Endothelial cell of umbilical vein (primary cell): ENCODE measurements at regions not wholly inside any gene's neighbourhood (a gene's known extent, or its start where the extent isn't known, plus 50 kb on each side); places are given as distances from the start of the nearest gene placed in this dataset.

Experiments used
- BruUV-seq: library from RNA; stranded (reverse); fragments of 400-500 nt; replicated peaks from 2 replicates; lab custom pipeline; 2021; lab: Mats Ljungman, UMichigan
- CTCF ChIA-PET: fragments of 300-600, 350-600 bp; sonication (Branson Sonifier 250); formaldehyde crosslinking; loops from one replicate; lab custom pipeline; 2021; ENCODE audit warnings: antibody characterized with exemption, inconsistent platforms; lab: Charles Lee
- POLR2A ChIA-PET: fragments of 300-600, 350-600 bp; sonication (Branson Sonifier 250); formaldehyde crosslinking; loops from one replicate; lab custom pipeline; 2021; ENCODE audit warnings: antibody characterized with exemption, inconsistent platforms; lab: Charles Lee
- DNase-seq: peaks from one replicate; pipeline ENCODE4 v3.0.0-alpha.2; 2011; ENCODE audit warnings: low read depth, low spot score
- FAIRE-seq: peaks from 2 replicates; lab custom pipeline; 2011; peaks lifted over from hg19 to GRCh38; lab: Jason Lieb, UNC
- H2AFZ ChIP-seq: 2 replicates; pipeline ENCODE4 v1.6.0; 2012; ENCODE audit warnings: low read depth, low read length, control low read depth, inconsistent platforms
- H3K27ac ChIP-seq: 2 replicates; pipeline ENCODE4 v1.5.1; 2011; ENCODE audit warnings: low read depth, mild to moderate bottlenecking, control low read depth, low read length, moderate library complexity; ENCODE audit not compliant: insufficient read depth
- H3K27me3 ChIP-seq, 2 experiments: 2 replicates each; pipeline versions ENCODE4 v1.6.0 to v1.6.1; 2011; ENCODE audit warnings: low read length in 2 of 2, mixed read lengths in 1 of 2; ENCODE audit not compliant: control insufficient read depth in 2 of 2, insufficient read depth in 2 of 2
- H3K36me3 ChIP-seq, 2 experiments: 2 replicates in 1 of 2; 3 replicates in 1 of 2; pipeline ENCODE4 v1.5.1; 2011; ENCODE audit warnings: low read length in 2 of 2, mild to moderate bottlenecking in 1 of 2, moderate library complexity in 1 of 2; ENCODE audit not compliant: control insufficient read depth in 2 of 2, insufficient read depth in 2 of 2; ENCODE audit errors: extremely low read depth in 1 of 2
- H3K4me1 ChIP-seq: 3 replicates; pipeline ENCODE4 v1.5.1; 2011; ENCODE audit warnings: mild to moderate bottlenecking, low read length; ENCODE audit not compliant: control insufficient read depth, insufficient read depth; ENCODE audit errors: extremely low read depth
- H3K4me2 ChIP-seq: 2 replicates; pipeline ENCODE4 v1.6.1; 2011; ENCODE audit warnings: low read length, control low read depth, mixed read lengths; ENCODE audit not compliant: insufficient read depth
- H3K4me3 ChIP-seq, 3 experiments: fragments of 200-600 bp in 1 of 3; sonication (generic), shearing (Covaris generic) in 1 of 3; replicated peaks in 1 of 3; 2 replicates each; pipeline ENCODE4 v1.5.1; 2011 to 2016; ENCODE audit warnings: control low read depth in 3 of 3, low read length in 3 of 3, mild to moderate bottlenecking in 2 of 3, inconsistent platforms in 1 of 3, low read depth in 1 of 3, moderate library complexity in 1 of 3; ENCODE audit not compliant: insufficient read depth in 1 of 3
- H3K79me2 ChIP-seq: 2 replicates; pipeline ENCODE4 v1.6.0; 2012; ENCODE audit warnings: low read length, inconsistent platforms; ENCODE audit not compliant: control insufficient read depth, insufficient read depth
- H3K9ac ChIP-seq: replicated peaks from 2 replicates; pipeline ENCODE3; 2011; ENCODE audit warnings: low read length, control low read depth; ENCODE audit not compliant: insufficient read depth; ENCODE audit errors: extremely low read depth
- H3K9me1 ChIP-seq: replicated peaks from 3 replicates; pipeline ENCODE4 v1.6.0; 2011; ENCODE audit warnings: mild to moderate bottlenecking, low read length; ENCODE audit not compliant: control insufficient read depth, insufficient read depth; ENCODE audit errors: extremely low read depth
- H3K9me3 ChIP-seq: replicated peaks from 2 replicates; pipeline ENCODE4 v1.5.1; 2012; ENCODE audit warnings: low read length, inconsistent platforms; ENCODE audit not compliant: control insufficient read depth, insufficient read depth
- H4K20me1 ChIP-seq: replicated peaks from 2 replicates; pipeline ENCODE3; 2011; ENCODE audit warnings: mild to moderate bottlenecking, low read length; ENCODE audit not compliant: control insufficient read depth, insufficient read depth; ENCODE audit errors: extremely low read depth
- CTCF ChIP-seq, 2 donors: IDR thresholded peaks; 1 replicate in 1 of 2; 2 replicates in 1 of 2; pipeline ENCODE4 v1.5.1; 2011; ENCODE audit warnings: low read length in 2 of 2, mild to moderate bottlenecking in 2 of 2, moderate library complexity in 2 of 2, control low read depth in 1 of 2, inconsistent platforms in 1 of 2, low read depth in 1 of 2; ENCODE audit not compliant: insufficient read depth in 1 of 2; ENCODE audit errors: extremely low read depth in 1 of 2
- EZH2 ChIP-seq: IDR thresholded peaks from 2 replicates; pipeline ENCODE4 v1.6.1; 2012; ENCODE audit warnings: borderline replicate concordance, low read depth, mild to moderate bottlenecking, moderate library complexity, low read length, inconsistent platforms; ENCODE audit not compliant: severe bottlenecking
- FOS ChIP-seq: IDR thresholded peaks from 2 replicates; pipeline ENCODE4 v1.6.1; 2011; ENCODE audit warnings: mild to moderate bottlenecking, low read length, moderate library complexity, borderline replicate concordance; ENCODE audit not compliant: insufficient read depth
- GATA2 ChIP-seq: IDR thresholded peaks from 2 replicates; pipeline ENCODE4 v1.7.0; 2011; ENCODE audit warnings: low read depth, mild to moderate bottlenecking, moderate library complexity, mixed read lengths, low read length; ENCODE audit not compliant: insufficient read length, insufficient read depth
- JUN ChIP-seq: IDR thresholded peaks from 2 replicates; pipeline ENCODE4 v1.6.1; 2011; ENCODE audit warnings: borderline replicate concordance, low read depth; ENCODE audit not compliant: insufficient read length, insufficient read depth
- MAX ChIP-seq: IDR thresholded peaks from 2 replicates; pipeline ENCODE4 v1.6.1; 2011; ENCODE audit not compliant: insufficient read depth, insufficient read length
- MYC ChIP-seq: IDR thresholded peaks from one replicate; pipeline ENCODE4 v1.6.1; 2011; ENCODE audit warnings: mild to moderate bottlenecking, low read depth, low read length
- POLR2A ChIP-seq: IDR thresholded peaks from 2 replicates; pipeline ENCODE4 v1.6.1; 2012; ENCODE audit warnings: low read depth, mild to moderate bottlenecking, control low read depth, low read length
- POLR2AphosphoS5 ChIP-seq: IDR thresholded peaks from 2 replicates; pipeline ENCODE4 v1.6.1; 2012; ENCODE audit warnings: low read depth, mild to moderate bottlenecking, control low read depth, low read length, moderate library complexity; ENCODE audit not compliant: insufficient read depth
- dilution Hi-C: fragments of 300-500 bp; cut with MboI; formaldehyde crosslinking; loops from one replicate; pipeline ENCODE4 v1.15.0; 2019; ENCODE audit warnings: low sequenced_read_pairs; ENCODE audit not compliant: extremely low pct_ligation_motif_present
- intact Hi-C: fragments of 100-400 bp; cut with micrococcal nuclease; formaldehyde crosslinking; loops from one replicate; pipeline ENCODE4 v1.10.0; 2022

GRCh38 chr11:122226810-122227379, 110.9 kb upstream of the BLID start:
- Histone ChIP-seq H3K9me3 (no peaks in the 10 kb centered on the region), H3K79me2 (no peaks in the 10 kb centered on the region), H3K36me3 (no peaks in the 10 kb centered on the region), H2AFZ (no peak overlapping the region), H3K4me2 (no peak overlapping the region), H3K9me1 (no peaks in the 10 kb centered on the region), H3K4me1 (peaks cover 23% of the 10 kb centered on the region), H3K27ac (no peak overlapping the region), H3K4me3 (no peak overlapping the region), H4K20me1 (no peaks in the 10 kb centered on the region), H3K27me3 (no peaks in the 10 kb centered on the region), H3K9ac (no peak overlapping the region)
- ChIA-PET CTCF (interaction anchor here (1.2 to 1.5 kb wide), 3 partner anchors 12 to 279 kb away, joined by 3 to 4 read pairs (median 3); no protein-coding TSS in a partner anchor), POLR2A (no interaction called here)
- dilution Hi-C loops (no loop called here), intact Hi-C loops (loop anchor here (5.0 kb wide), 2 partner anchors 215 to 935 kb away; partner anchors contain the start of gene SC5D)
- FAIRE-seq (no peak), DNase-seq (no peak)
- BruUV-seq: no TSS peak
- no peak for TF ChIP-seq EZH2
- TF ChIP-seq GATA2: no peak
- no peak for TF ChIP-seq JUN
- no peak for TF ChIP-seq MAX
- TF ChIP-seq FOS: no peak
- TF ChIP-seq CTCF (IDR thresholded peaks at IDR 0.05; ENCODE audit: extremely low read depth in 1 of 2, insufficient read depth in 1 of 2, low read depth in 1 of 2, low read length in 2 of 2): no peak
- TF ChIP-seq MYC: no peak
- no peak for TF ChIP-seq POLR2AphosphoS5
- TF ChIP-seq POLR2A: no peak
